Thyroid gland (tissue), 4 donors: ENCODE measurements at regions not wholly inside any gene's neighbourhood (a gene's known extent, or its start where the extent isn't known, plus 50 kb on each side); places are given as distances from the start of the nearest gene placed in this dataset.

Experiments
- DNase-seq, 2 donors: peaks; one replicate each; pipeline ENCODE4 v3.0.0-alpha.2; 2019
- H3K27ac ChIP-seq, 3 donors: fragments of 200-600 bp; sonication (generic); 1 replicate in 2 of 3; 2 replicates in 1 of 3; pipeline ENCODE4 v1.5.1; 2016 to 2019; ENCODE audit warnings: mild to moderate bottlenecking in 1 of 3, moderate library complexity in 1 of 3
- H3K27me3 ChIP-seq: fragments of 200-600 bp; sonication (generic); one replicate; pipeline ENCODE4 v1.5.1; 2019
- H3K36me3 ChIP-seq, 2 donors: fragments of 200-600 bp; sonication (generic); one replicate each; pipeline ENCODE4 v1.5.1; 2016 to 2019
- H3K4me1 ChIP-seq, 2 donors: fragments of 200-600 bp; sonication (generic); one replicate each; pipeline ENCODE4 v1.5.1; 2017 to 2019
- H3K4me3 ChIP-seq, 3 donors: fragments of 200-600 bp; sonication (generic); replicated peaks in 1 of 3; 1 replicate in 2 of 3; 2 replicates in 1 of 3; pipeline ENCODE4 v1.5.1; 2016; ENCODE audit warnings: mild to moderate bottlenecking in 1 of 3
- H3K9me3 ChIP-seq: fragments of 200-600 bp; sonication (generic); one replicate; pipeline ENCODE4 v1.5.1; 2017
- CTCF ChIP-seq, 6 experiments: fragments of 200-600 bp in 3 of 6; fragments of 450-650 bp in 3 of 6; sonication (generic) in 3 of 6; IDR thresholded peaks; one replicate each; pipeline ENCODE4 v1.5.1; 2016 to 2019; ENCODE audit warnings: antibody characterized with exemption in 6 of 6, mild to moderate bottlenecking in 2 of 6, inconsistent platforms in 1 of 6, moderate library complexity in 1 of 6
- POLR2A ChIP-seq, 2 donors: fragments of 450-650 bp; IDR thresholded peaks; one replicate each; pipeline ENCODE4 v1.6.1; 2017; ENCODE audit warnings: antibody characterized with exemption in 2 of 2, mild to moderate bottlenecking in 2 of 2, moderate library complexity in 1 of 2
- WGBS, 2 donors: methylation state at CpG; one replicate each; pipeline ENCODE4 v1.1.5; 2017; 5-methylcytosine and 5-hydroxymethylcytosine counted together
- intact Hi-C: fragments of 100-400 bp; cut with DNase I; formaldehyde crosslinking; loops from one replicate; pipeline ENCODE4 v1.15.1; 2023

- TF ChIP-seq CTCF (IDR thresholded peaks at IDR 0.05) = no peak
- TF ChIP-seq POLR2A (IDR thresholded peaks at IDR 0.05) = no peak
- H3K27me3 ChIP-seq = no peaks in the 10 kb centered on the region
- no peaks in the 10 kb centered on the region for H3K36me3 ChIP-seq
- WGBS, 2 donors = 79 to 80% methylated on average over 7 to 11 of the region's 11 CpGs
- H3K4me1 ChIP-seq = no peaks in the 10 kb centered on the region
- no peak for DNase-seq
- no peak overlapping the region for H3K27ac ChIP-seq
- intact Hi-C loops = no loop called here
- H3K9me3 ChIP-seq = no peaks in the 10 kb centered on the region
- no peak overlapping the region for H3K4me3 ChIP-seq
These were observed 187.5 kb downstream of the IGLL1 start for GRCh38 chr22:23392420-23393121.

- H3K36me3 ChIP-seq = no peaks in the 10 kb centered on the region
- H3K4me1 ChIP-seq = no peaks in the 10 kb centered on the region
- no peak overlapping the region for H3K27ac ChIP-seq
- no peak for DNase-seq
- intact Hi-C loops = no loop called here
- WGBS, 2 donors = 83 to 89% methylated on average over 14 of the region's 14 CpGs
- no peaks in the 10 kb centered on the region for H3K27me3 ChIP-seq
- no peaks in the 10 kb centered on the region for H3K9me3 ChIP-seq
- H3K4me3 ChIP-seq = no peak overlapping the region
- TF ChIP-seq CTCF (IDR thresholded peaks at IDR 0.05) = no peak
- no peak for TF ChIP-seq POLR2A (IDR thresholded peaks at IDR 0.05)
These were observed 189.1 kb downstream of the IGLL1 start for GRCh38 chr22:23391022-23391421.

GRCh38 chr22:23389271-23390071 is 190.6 kb downstream of the IGLL1 start:
- no peak for DNase-seq
- intact Hi-C loops = loop anchor here (5.0 kb wide), 2 partner anchors 77 to 432 kb away; no protein-coding TSS in a partner anchor
- Histone ChIP-seq H3K27ac (no peak overlapping the region), H3K36me3 (no peaks in the 10 kb centered on the region), H3K4me1 (peaks cover 2 to 7% of the 10 kb centered on the region in 2 donors), H3K9me3 (no peaks in the 10 kb centered on the region), H3K4me3 (no peak overlapping the region), H3K27me3 (no peaks in the 10 kb centered on the region)
- TF ChIP-seq CTCF (IDR thresholded peaks at IDR 0.05) (no peak), POLR2A (IDR thresholded peaks at IDR 0.05) (no peak)
- 75 to 81% methylated on average over 9 to 12 of the region's 21 CpGs for WGBS, 2 donors

- DNase-seq = no peak
- Histone ChIP-seq H3K9me3 (no peaks in the 10 kb centered on the region), H3K4me3 (no peak overlapping the region), H3K36me3 (no peaks in the 10 kb centered on the region), H3K27ac (no peak overlapping the region), H3K4me1 (peaks cover 7 to 17% of the 10 kb centered on the region in 2 donors), H3K27me3 (no peaks in the 10 kb centered on the region)
- intact Hi-C loops = loop anchor here (5.0 kb wide), 2 partner anchors 76 to 431 kb away; no protein-coding TSS in a partner anchor
- TF ChIP-seq POLR2A (IDR thresholded peaks at IDR 0.05) (no peak), CTCF (IDR thresholded peaks at IDR 0.05) (no peak)
- 88 to 93% methylated on average over 3 to 8 of the region's 8 CpGs for WGBS, 2 donors
These were observed 191.6 kb downstream of the IGLL1 start for GRCh38 chr22:23388517-23388890.
